NCI-H2227 (cell line): ENCODE measurements at regions not wholly inside any gene's neighbourhood (a gene's known extent, or its start where the extent isn't known, plus 50 kb on each side); places are given as distances from the start of the nearest gene placed in this dataset.

Source experiments
- DNase-seq: peaks from one replicate; lab custom pipeline; 2025; ENCODE audit not compliant: unreplicated experiment; lab: John Stamatoyannopoulos, UW

- no peak for DNase-seq
These were observed 55.0 kb downstream of the GPR6 start for GRCh38 chr6:110033101-110033500.

- DNase-seq: no peak
These were observed 55.9 kb downstream of the GPR6 start for GRCh38 chr6:110033749-110034666.

- peak; percentile 56 for DNase-seq
These were observed 56.5 kb downstream of the GPR6 start for GRCh38 chr6:110034667-110035036.

- no peak for DNase-seq
These were observed 57.2 kb downstream of the GPR6 start for GRCh38 chr6:110035321-110035720.

- no peak for DNase-seq
These were observed 58.5 kb downstream of the GPR6 start for GRCh38 chr6:110036408-110037302.

- no peak for DNase-seq
These were observed 59.7 kb downstream of the GPR6 start for GRCh38 chr6:110037726-110038295.

GRCh38 chr6:110039364-110039980 is 61.4 kb downstream of the GPR6 start:
- DNase-seq: peak; percentile 85

GRCh38 chr6:110039981-110040383 is 61.9 kb downstream of the GPR6 start:
- DNase-seq: peak; percentile 30

GRCh38 chr6:110040716-110041115 is 62.6 kb downstream of the GPR6 start:
- DNase-seq: no peak

GRCh38 chr6:110041126-110041525 is 63.0 kb downstream of the GPR6 start:
- no peak for DNase-seq

GRCh38 chr6:110041830-110042229 is 63.7 kb downstream of the GPR6 start:
- DNase-seq: no peak

- no peak for DNase-seq
These were observed 64.7 kb downstream of the GPR6 start for GRCh38 chr6:110042670-110043296.

GRCh38 chr6:110043366-110043994 is 65.4 kb downstream of the GPR6 start:
- no peak for DNase-seq

- no peak for DNase-seq
These were observed 66.0 kb downstream of the GPR6 start for GRCh38 chr6:110044096-110044495.

- no peak for DNase-seq
These were observed 66.5 kb downstream of the GPR6 start for GRCh38 chr6:110044622-110045021.

GRCh38 chr6:110048221-110048875 is 70.2 kb downstream of the GPR6 start:
- no peak for DNase-seq

- no peak for DNase-seq
These were observed 71.8 kb downstream of the GPR6 start for GRCh38 chr6:110049696-110050439.
